Neuronal stem cell (in vitro differentiated cells): ENCODE measurements at regions not wholly inside any gene's neighbourhood (a gene's known extent, or its start where the extent isn't known, plus 50 kb on each side); places are given as distances from the start of the nearest gene placed in this dataset.

Source experiments
- DNase-seq: peaks from one replicate; pipeline ENCODE4 v3.0.0-alpha.2; 2013; ENCODE audit warnings: low spot score
- H2AFZ ChIP-seq: one replicate; pipeline ENCODE4 v1.6.1; 2013; ENCODE audit warnings: mild to moderate bottlenecking, low read length, inconsistent platforms
- H2AK5ac ChIP-seq: 2 replicates; pipeline ENCODE4 v1.6.1; 2013; ENCODE audit warnings: low read depth, mild to moderate bottlenecking, inconsistent platforms, low read length, moderate library complexity, mixed read lengths
- H2BK120ac ChIP-seq: 2 replicates; pipeline ENCODE4 v1.6.1; 2013; ENCODE audit warnings: low read depth, mild to moderate bottlenecking, inconsistent platforms, low read length, moderate library complexity, mixed read lengths
- H2BK12ac ChIP-seq: one replicate; pipeline ENCODE4 v1.6.1; 2013; ENCODE audit warnings: low read length, inconsistent platforms
- H2BK15ac ChIP-seq: 2 replicates; pipeline ENCODE4 v1.6.1; 2013; ENCODE audit warnings: mild to moderate bottlenecking, low read length, inconsistent platforms, mixed read lengths
- H2BK5ac ChIP-seq: one replicate; pipeline ENCODE4 v1.6.1; 2013; ENCODE audit warnings: inconsistent platforms, mild to moderate bottlenecking, low read length, moderate library complexity
- H3K14ac ChIP-seq: one replicate; pipeline ENCODE4 v1.6.1; 2013; ENCODE audit warnings: low read length, inconsistent platforms
- H3K18ac ChIP-seq: 2 replicates; pipeline ENCODE4 v1.6.1; 2013; ENCODE audit warnings: low read length, inconsistent platforms
- H3K23ac ChIP-seq: 2 replicates; pipeline ENCODE4 v1.6.1; 2013; ENCODE audit warnings: low read depth, mild to moderate bottlenecking, mixed read lengths, low read length, inconsistent platforms; ENCODE audit not compliant: poor library complexity
- H3K27ac ChIP-seq: replicated peaks from 3 replicates; pipeline ENCODE4 v1.5.1; 2013; ENCODE audit warnings: low read length, inconsistent platforms
- H3K27me3 ChIP-seq, 3 experiments: 2 replicates each; pipeline ENCODE4 v1.6.1; 2013; ENCODE audit warnings: low read length in 3 of 3, mild to moderate bottlenecking in 2 of 3, inconsistent platforms in 1 of 3, low read depth in 1 of 3, mixed read lengths in 1 of 3, moderate library complexity in 1 of 3; ENCODE audit not compliant: control insufficient read depth in 3 of 3, insufficient read depth in 3 of 3
- H3K36me3 ChIP-seq, 2 donors: replicated peaks in 1 of 2; 2 replicates each; pipeline ENCODE4 v1.6.1; 2013; ENCODE audit warnings: low read length in 2 of 2; ENCODE audit not compliant: control insufficient read depth in 2 of 2, insufficient read depth in 2 of 2
- H3K4ac ChIP-seq: 2 replicates; pipeline ENCODE4 v1.6.1; 2013; ENCODE audit warnings: inconsistent platforms, mild to moderate bottlenecking, low read length, moderate library complexity
- H3K4me1 ChIP-seq, 2 donors: 1 replicate in 1 of 2; 2 replicates in 1 of 2; pipeline ENCODE4 v1.6.1; 2013; ENCODE audit warnings: low read length in 2 of 2, low read depth in 1 of 2; ENCODE audit not compliant: control insufficient read depth in 2 of 2, insufficient read depth in 1 of 2
- H3K4me2 ChIP-seq: one replicate; pipeline ENCODE4 v1.6.1; 2013; ENCODE audit warnings: mild to moderate bottlenecking, low read length, inconsistent platforms; ENCODE audit not compliant: insufficient read depth, poor library complexity, severe bottlenecking
- H3K4me3 ChIP-seq, 2 donors: 2 replicates each; pipeline ENCODE4 v1.5.1; 2013; ENCODE audit warnings: low read length in 2 of 2, mild to moderate bottlenecking in 2 of 2, inconsistent platforms in 1 of 2, moderate library complexity in 1 of 2
- H3K79me1 ChIP-seq: one replicate; pipeline ENCODE4 v1.6.1; 2013; ENCODE audit warnings: low read depth, mild to moderate bottlenecking, inconsistent platforms, low read length, moderate library complexity
- H3K9ac ChIP-seq: one replicate; pipeline ENCODE4 v1.6.1; 2013; ENCODE audit warnings: mild to moderate bottlenecking, low read depth, low read length, inconsistent platforms; ENCODE audit not compliant: poor library complexity
- H3K9me3 ChIP-seq, 2 donors: replicated peaks in 1 of 2; 2 replicates each; pipeline versions ENCODE3 to v1.6.1; 2013; ENCODE audit warnings: low read length in 2 of 2, mild to moderate bottlenecking in 2 of 2, inconsistent platforms in 1 of 2, low read depth in 1 of 2, mixed read lengths in 1 of 2, moderate library complexity in 1 of 2; ENCODE audit not compliant: control insufficient read depth in 2 of 2, insufficient read depth in 1 of 2
- H4K8ac ChIP-seq: one replicate; pipeline ENCODE4 v1.6.1; 2013; ENCODE audit warnings: low read depth, mild to moderate bottlenecking, inconsistent platforms, low read length, moderate library complexity
- H4K91ac ChIP-seq: one replicate; pipeline ENCODE4 v1.6.1; 2013; ENCODE audit warnings: low read length, low read depth, mild to moderate bottlenecking, inconsistent platforms; ENCODE audit not compliant: poor library complexity
- WGBS, 2 donors: extraction: QIAGEN DNeasy Blood & Tissue Kit; methylation state at CpG; one replicate each; pipeline ENCODE4 v1.1.7; 2013; ENCODE audit warnings: missing lambda C conversion rate in 2 of 2, mixed read lengths in 1 of 2; ENCODE audit not compliant: insufficient read length in 2 of 2, insufficient replicate concordance in 1 of 2; ENCODE audit errors: extremely low coverage in 2 of 2; 5-methylcytosine and 5-hydroxymethylcytosine counted together

DNA sequence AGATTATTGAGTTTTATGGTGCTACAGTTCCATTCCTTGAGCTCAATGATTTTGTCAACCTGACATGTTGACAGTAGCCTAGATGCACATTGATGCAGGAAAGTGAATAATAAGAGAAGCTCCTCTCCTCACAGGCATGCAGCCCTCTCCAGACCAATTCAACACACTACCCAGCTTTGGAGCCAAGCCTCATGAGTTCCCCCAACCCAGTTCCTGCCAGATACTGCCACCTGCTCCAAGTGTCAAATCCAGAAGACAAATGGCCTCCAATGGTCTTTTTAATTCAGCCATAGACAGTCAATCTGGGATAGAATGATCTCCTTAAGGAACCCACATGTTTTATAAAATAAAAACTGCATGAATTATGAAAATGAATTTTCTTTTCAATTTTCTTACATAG, 83.7 kb upstream of the ARHGEF3 start:
- H2BK12ac ChIP-seq, result no peak overlapping the region
- no peak overlapping the region for H2AK5ac ChIP-seq
- H3K9ac ChIP-seq, result no peak overlapping the region
- H3K4ac ChIP-seq, result no peak overlapping the region
- H2AFZ ChIP-seq, result no peak overlapping the region
- DNase-seq, result no peak
- no peak overlapping the region for H2BK120ac ChIP-seq
- H4K8ac ChIP-seq, result no peak overlapping the region
- no peak overlapping the region for H3K4me3 ChIP-seq
- H3K23ac ChIP-seq, result no peak overlapping the region
- H3K14ac ChIP-seq, result no peak overlapping the region
- H2BK5ac ChIP-seq, result no peak overlapping the region
- H3K27ac ChIP-seq, result no peak overlapping the region
- peaks cover 0 to 4% of the 10 kb centered on the region in 2 donors for H3K4me1 ChIP-seq
- no peak overlapping the region for H3K18ac ChIP-seq
- H3K9me3 ChIP-seq, result no peaks in the 10 kb centered on the region
- H3K36me3 ChIP-seq, result no peaks in the 10 kb centered on the region
- no peaks in the 10 kb centered on the region for H3K27me3 ChIP-seq
- H2BK15ac ChIP-seq, result no peak overlapping the region
- H3K79me1 ChIP-seq, result no peaks in the 10 kb centered on the region
- H3K4me2 ChIP-seq, result no peak overlapping the region
- H4K91ac ChIP-seq, result no peak overlapping the region

DNA sequence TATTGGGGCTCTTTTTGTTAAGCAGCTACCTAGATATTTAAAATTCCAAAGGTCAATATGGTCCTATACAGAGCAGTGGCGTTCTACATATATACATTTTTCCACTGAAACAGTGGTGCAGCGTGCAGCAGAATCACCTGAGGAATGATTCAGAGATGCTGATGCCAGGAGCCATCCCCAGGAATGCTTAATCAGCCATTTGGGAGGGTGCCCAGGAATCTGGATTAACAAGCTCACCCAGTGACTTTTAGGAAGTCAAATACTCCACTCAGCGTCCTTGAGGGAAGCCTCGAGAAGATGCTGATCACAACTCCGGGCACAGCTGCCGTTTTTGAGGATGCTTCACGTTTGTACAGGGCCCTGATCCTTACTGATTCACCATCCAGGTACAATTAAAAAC, 82.6 kb upstream of the ARHGEF3 start:
- no peaks in the 10 kb centered on the region for H3K79me1 ChIP-seq
- H3K4me1 ChIP-seq, result peaks cover 0 to 4% of the 10 kb centered on the region in 2 donors
- no peak overlapping the region for H3K18ac ChIP-seq
- H3K4me2 ChIP-seq, result no peak overlapping the region
- no peak overlapping the region for H2BK5ac ChIP-seq
- H3K36me3 ChIP-seq, result no peaks in the 10 kb centered on the region
- H2BK15ac ChIP-seq, result no peak overlapping the region
- H3K9me3 ChIP-seq, result no peaks in the 10 kb centered on the region
- H3K23ac ChIP-seq, result no peak overlapping the region
- H3K14ac ChIP-seq, result no peak overlapping the region
- no peak overlapping the region for H4K91ac ChIP-seq
- no peak overlapping the region for H2AFZ ChIP-seq
- no peaks in the 10 kb centered on the region for H3K27me3 ChIP-seq
- no peak overlapping the region for H3K27ac ChIP-seq
- DNase-seq, result no peak
- no peak overlapping the region for H2BK12ac ChIP-seq
- no peak overlapping the region for H3K9ac ChIP-seq
- H2BK120ac ChIP-seq, result no peak overlapping the region
- H3K4me3 ChIP-seq, result no peak overlapping the region
- WGBS, 2 donors, result no CpG with 5 or more reads among the region's 7 CpGs
- no peak overlapping the region for H4K8ac ChIP-seq
- H2AK5ac ChIP-seq, result no peak overlapping the region
- no peak overlapping the region for H3K4ac ChIP-seq

- Histone ChIP-seq H4K8ac (no peak overlapping the region), H3K4me3 (no peak overlapping the region), H3K27ac (no peak overlapping the region)
These were observed 82.1 kb upstream of the ARHGEF3 start for GRCh38 chr3:56883828-56884227.

DNA sequence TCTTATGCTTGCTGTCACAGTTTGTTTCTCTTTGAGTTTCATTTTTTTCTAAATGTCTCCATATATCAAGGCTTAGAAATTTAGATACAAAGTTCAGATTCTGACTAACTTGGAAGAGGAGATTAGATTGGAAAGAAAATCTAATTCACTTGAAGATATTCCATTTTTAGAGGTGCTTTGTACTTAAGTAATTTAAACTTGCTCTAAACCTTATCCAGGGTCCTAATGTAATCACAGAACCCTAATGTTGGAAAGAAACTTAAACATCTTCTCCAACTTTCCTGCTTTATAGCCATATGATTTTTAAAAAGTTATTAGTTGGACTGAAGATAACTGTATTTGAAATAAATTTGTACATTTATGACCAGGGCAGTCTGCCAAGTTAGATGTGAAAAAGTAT, 81.1 kb upstream of the ARHGEF3 start:
- Histone ChIP-seq H3K14ac (no peak overlapping the region), H2BK12ac (no peak overlapping the region), H2AK5ac (no peak overlapping the region), H2BK120ac (no peak overlapping the region), H3K23ac (no peak overlapping the region), H2BK15ac (no peak overlapping the region), H3K36me3 (no peaks in the 10 kb centered on the region), H3K27me3 (no peaks in the 10 kb centered on the region), H3K79me1 (no peaks in the 10 kb centered on the region), H4K91ac (no peak overlapping the region), H3K4ac (no peak overlapping the region), H3K18ac (no peak overlapping the region), H4K8ac (no peak overlapping the region), H3K9me3 (no peaks in the 10 kb centered on the region), H3K9ac (no peak overlapping the region), H3K27ac (no peak overlapping the region), H3K4me1 (peaks cover 0 to 4% of the 10 kb centered on the region in 2 donors), H3K4me3 (no peak overlapping the region), H2AFZ (no peak overlapping the region), H3K4me2 (no peak overlapping the region), H2BK5ac (no peak overlapping the region)
- DNase-seq, result no peak

More at GRCh38 chr3:56883828-56884227, 82.1 kb upstream of the ARHGEF3 start:
- no peak overlapping the region for H3K9ac ChIP-seq
- no peak overlapping the region for H2BK15ac ChIP-seq
- H3K14ac ChIP-seq, result no peak overlapping the region
- no peak overlapping the region for H2BK5ac ChIP-seq
- H3K27me3 ChIP-seq, result no peaks in the 10 kb centered on the region
- H3K18ac ChIP-seq, result no peak overlapping the region
- no peak for DNase-seq
- no peaks in the 10 kb centered on the region for H3K79me1 ChIP-seq
- no peak overlapping the region for H3K4me2 ChIP-seq
- no peaks in the 10 kb centered on the region for H3K36me3 ChIP-seq
- H2BK12ac ChIP-seq, result no peak overlapping the region
- no peak overlapping the region for H3K4ac ChIP-seq
- H2AK5ac ChIP-seq, result no peak overlapping the region
- H2BK120ac ChIP-seq, result no peak overlapping the region
- no peaks in the 10 kb centered on the region for H3K9me3 ChIP-seq
- H2AFZ ChIP-seq, result no peak overlapping the region
- peaks cover 0 to 4% of the 10 kb centered on the region in 2 donors for H3K4me1 ChIP-seq
- no peak overlapping the region for H4K91ac ChIP-seq
- H3K23ac ChIP-seq, result no peak overlapping the region
